ENCODE measurements at regions not wholly inside any gene's neighbourhood (a gene's known extent, or its start where the extent isn't known, plus 50 kb on each side); places are given as distances from the start of the nearest gene placed in this dataset.

DNA sequence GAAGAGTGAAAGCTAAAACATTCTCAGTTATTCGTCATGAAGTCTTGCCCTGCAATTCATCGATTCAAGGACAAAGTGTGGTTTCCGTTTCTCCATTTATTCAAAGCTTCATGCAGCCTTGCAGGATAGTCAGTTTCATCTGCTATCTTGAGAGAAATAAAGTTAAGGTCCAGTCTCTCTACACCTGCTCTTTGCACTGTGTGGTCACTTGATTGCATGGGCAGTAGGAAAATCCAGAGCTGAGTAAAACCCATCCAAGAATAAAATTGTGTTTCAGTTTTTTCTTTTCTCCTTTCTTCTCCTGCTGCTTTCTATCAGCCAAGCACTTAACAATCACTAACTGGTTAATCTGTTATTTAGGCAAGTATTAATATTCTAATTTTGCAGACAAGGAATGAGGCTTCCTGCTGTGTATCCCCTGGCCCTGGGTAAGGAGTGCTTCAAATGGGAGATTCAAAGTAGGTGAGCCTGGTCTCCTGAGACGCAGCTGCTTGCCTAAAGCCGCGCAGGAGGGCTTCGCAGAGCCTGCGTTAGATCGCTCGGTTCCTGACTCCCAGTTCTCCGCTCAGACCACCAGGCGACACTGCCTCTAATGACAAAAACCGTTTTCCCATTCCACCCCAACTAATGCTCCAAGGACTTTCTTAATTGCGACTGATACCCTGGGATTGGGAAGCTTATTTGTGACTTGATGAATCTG, 808.3 kb downstream of the TFAP2A start:
- no peak for TF ChIP-seq EZH2 (IDR thresholded peaks at IDR 0.05; ENCODE audit: borderline replicate concordance, low read length)
- TF ChIP-seq CTCF (conservative IDR thresholded peaks at IDR 0.05 in 1 of 2, IDR thresholded peaks at IDR 0.05 in 1 of 2; ENCODE audit: extremely low read depth in 1 of 2, insufficient read depth in 1 of 2, low read depth in 1 of 2, low read length in 2 of 2): no peak

Measured in mammary epithelial cell (primary cell).